NCI-H446 (cell line): ENCODE measurements at regions not wholly inside any gene's neighbourhood (a gene's known extent, or its start where the extent isn't known, plus 50 kb on each side); places are given as distances from the start of the nearest gene placed in this dataset.

Experiments used
- DNase-seq, 2 experiments: peaks; one replicate each; lab custom pipeline; 2025; lab: John Stamatoyannopoulos, UW

GRCh38 chr11:70703141-70704064 is 305.1 kb downstream of the CTTN start:
- DNase-seq, result no peak

- no peak for DNase-seq
Measured at GRCh38 chr11:70705097-70705496, 306.8 kb downstream of the CTTN start.

- DNase-seq, result no peak
Measured at GRCh38 chr11:70705930-70706329, 307.6 kb downstream of the CTTN start.

GRCh38 chr11:70707821-70708220 is 309.5 kb downstream of the CTTN start:
- no peak for DNase-seq

- no peak for DNase-seq
Measured at GRCh38 chr11:70709596-70709995, 311.3 kb downstream of the CTTN start.

- no peak for DNase-seq
Measured at GRCh38 chr11:70710192-70710591, 311.9 kb downstream of the CTTN start.

- DNase-seq, result no peak
Measured at GRCh38 chr11:70710601-70711000, 312.3 kb downstream of the CTTN start.

- DNase-seq, result no peak
Measured at GRCh38 chr11:70711095-70711910, 313.0 kb downstream of the CTTN start.

GRCh38 chr11:70711911-70712185 is 313.5 kb downstream of the CTTN start:
- no peak for DNase-seq

GRCh38 chr11:70712471-70712870 is 314.1 kb downstream of the CTTN start:
- no peak for DNase-seq

- DNase-seq, result no peak
Measured at GRCh38 chr11:70713086-70713835, 314.9 kb downstream of the CTTN start.

GRCh38 chr11:70713988-70714665 is 315.8 kb downstream of the CTTN start:
- DNase-seq, result no peak

- DNase-seq, result no peak
Measured at GRCh38 chr11:70715166-70715951, 317.0 kb downstream of the CTTN start.

GRCh38 chr11:70716216-70716615 is 317.9 kb downstream of the CTTN start:
- no peak for DNase-seq

GRCh38 chr11:70716986-70717775 is 318.9 kb downstream of the CTTN start:
- DNase-seq, result no peak

GRCh38 chr11:70717936-70718595 is 319.7 kb downstream of the CTTN start:
- DNase-seq, result no peak

- DNase-seq, result no peak
Measured at GRCh38 chr11:70719516-70719915, 321.2 kb downstream of the CTTN start.

GRCh38 chr11:70720281-70720680 is 322.0 kb downstream of the CTTN start:
- no peak for DNase-seq

GRCh38 chr11:70721006-70721405 is 322.7 kb downstream of the CTTN start:
- no peak for DNase-seq

GRCh38 chr11:70725278-70725677 is 326.9 kb downstream of the CTTN start:
- no peak for DNase-seq
